A673 (cell line): ENCODE measurements at regions not wholly inside any gene's neighbourhood (a gene's known extent, or its start where the extent isn't known, plus 50 kb on each side); places are given as distances from the start of the nearest gene placed in this dataset.

Experiments
- CTCF ChIP-seq: fragments of 300-800, 200-600 bp; sonication (generic); conservative IDR thresholded peaks from 2 replicates; pipeline ENCODE4 v1.5.1; 2017; ENCODE audit warnings: low read depth, mild to moderate bottlenecking, antibody characterized with exemption, low read length, moderate library complexity, mixed read lengths
- EZH2 ChIP-seq: fragments of 200-600 bp; sonication (generic); IDR thresholded peaks from 2 replicates; pipeline ENCODE4 v1.6.1; 2017; ENCODE audit warnings: borderline replicate concordance, low read depth, mild to moderate bottlenecking, mixed read lengths, antibody characterized with exemption, low read length; ENCODE audit not compliant: poor library complexity, severe bottlenecking

GRCh38 chr7:26616235-26616634, 248.2 kb downstream of the SKAP2 start:
- TF ChIP-seq EZH2: no peak
- no peak for TF ChIP-seq CTCF
